ENCODE measurements at regions not wholly inside any gene's neighbourhood (a gene's known extent, or its start where the extent isn't known, plus 50 kb on each side); places are given as distances from the start of the nearest gene placed in this dataset.

GRCh38 chr6:9554806-9555205 lies 860.1 kb downstream of the TFAP2A start (continued):
- TF ChIP-seq ZNF646 (CRISPR knock-in tag; IDR thresholded peaks at IDR 0.05), result no peak

- DNase-seq (ENCODE audit: low spot score) (no peak), ATAC-seq (no peak), FAIRE-seq (no peak)
- peaks cover 64% of the 10 kb centered on the region for H3K9me3 ChIP-seq (ENCODE audit: low read length)
- H2AFZ ChIP-seq (ENCODE audit: low read length), result no peak overlapping the region
- in situ Hi-C loops (cut with HindIII; ENCODE audit: extremely low pct_ligation_motif_present, low pct_unique_long_range_greater_than_20kb) (no loop called here), intact Hi-C loops (cut with micrococcal nuclease; ENCODE audit: unreplicated experiment) (no loop called here)
- no peaks in the 10 kb centered on the region for H3K79me2 ChIP-seq (ENCODE audit: insufficient read depth, low read length)
- no peak overlapping the region for H3K9ac ChIP-seq (ENCODE audit: insufficient read depth, low read depth, low read length)
- H3K27ac ChIP-seq (ENCODE audit: extremely low read length, insufficient read depth, low read length), result no peak overlapping the region
- H3K36me3 ChIP-seq (replicated peaks in 1 of 2; ENCODE audit: control insufficient read depth in 1 of 2, insufficient read depth in 2 of 2, low read length in 2 of 2), result no peaks in the 10 kb centered on the region
- no peak overlapping the region for H3K4me2 ChIP-seq (ENCODE audit: low read depth, low read length)
- H3K4me3 ChIP-seq (replicated peaks in 1 of 3; ENCODE audit: insufficient read depth in 1 of 3, low read depth in 2 of 3, low read length in 3 of 3), result no peak overlapping the region
- POLR2A ChIA-PET, result no interaction called here
- no TSS peak for BruUV-seq (replicated peaks)
- CTCF ChIA-PET (ENCODE audit: low intra/inter-chr PET ratio, low total read pairs), result no interaction called here
- H3K27me3 ChIP-seq (ENCODE audit: control insufficient read depth in 1 of 2, insufficient read depth in 2 of 2, low read length in 2 of 2), result no peaks in the 10 kb centered on the region
- no peaks in the 10 kb centered on the region for H3K4me1 ChIP-seq (ENCODE audit: insufficient read depth, low read length)
- H4K20me1 ChIP-seq (ENCODE audit: insufficient read depth, low read length), result no peaks in the 10 kb centered on the region
- 0% methylated on average over 1 of the region's 1 CpG for WGBS (ENCODE audit: low lambda C conversion rate)
- no peak for TF ChIP-seq HMGXB3 (CRISPR knock-in tag; IDR thresholded peaks at IDR 0.05; ENCODE audit: borderline replicate concordance)
- no peak for TF ChIP-seq ZNF724P (CRISPR knock-in tag; IDR thresholded peaks at IDR 0.05; ENCODE audit: borderline replicate concordance)
- TF ChIP-seq CEBPB (IDR thresholded peaks at IDR 0.05; ENCODE audit: borderline replicate concordance, low read depth, low read length), result no peak
- TF ChIP-seq ZNF362 (CRISPR knock-in tag; IDR thresholded peaks at IDR 0.05; ENCODE audit: borderline replicate concordance), result no peak
- TF ChIP-seq SNAPC2 (CRISPR knock-in tag; IDR thresholded peaks at IDR 0.05), result no peak
- TF ChIP-seq IRX3 (CRISPR knock-in tag; IDR thresholded peaks at IDR 0.05; ENCODE audit: borderline replicate concordance, low read depth), result no peak
- TF ChIP-seq SMAD1 (CRISPR knock-in tag; IDR thresholded peaks at IDR 0.05; ENCODE audit: borderline replicate concordance, low read depth), result no peak
- no peak for TF ChIP-seq SOX6 (IDR thresholded peaks at IDR 0.05)
- no peak for TF ChIP-seq SOX6 (CRISPR knock-in tag; IDR thresholded peaks at IDR 0.05)
- no peak for TF ChIP-seq HNF4G (IDR thresholded peaks at IDR 0.05; ENCODE audit: borderline replicate concordance, low read depth, low read length)
- TF ChIP-seq HNF4G (CRISPR knock-in tag; IDR thresholded peaks at IDR 0.05; ENCODE audit: borderline replicate concordance, low read depth), result no peak
These were observed 860.6 kb downstream of the TFAP2A start for GRCh38 chr6:9554323-9554722.

Data from HepG2 (cell line).